Epithelial cell of prostate (primary cell): ENCODE measurements at regions not wholly inside any gene's neighbourhood (a gene's known extent, or its start where the extent isn't known, plus 50 kb on each side); places are given as distances from the start of the nearest gene placed in this dataset.

Experiments used
- DNase-seq: peaks from one replicate; pipeline ENCODE4 v3.0.0-alpha.2; 2011; ENCODE audit warnings: low read depth, low spot score
- H3K27ac ChIP-seq: fragments of 450-650 bp; 2 replicates; pipeline ENCODE4 v1.5.1; 2017; ENCODE audit warnings: mild to moderate bottlenecking

GRCh38 chr3:96169111-96169766, 645.2 kb upstream of the EPHA6 start:
- no peak overlapping the region for H3K27ac ChIP-seq
- DNase-seq = no peak

- DNase-seq = no peak
- H3K27ac ChIP-seq = no peak overlapping the region
Measured at GRCh38 chr3:96172917-96173316, 641.5 kb upstream of the EPHA6 start.

GRCh38 chr3:96175500-96175899, 638.9 kb upstream of the EPHA6 start:
- DNase-seq = no peak
- H3K27ac ChIP-seq = no peak overlapping the region

GRCh38 chr3:96182756-96183155, 631.6 kb upstream of the EPHA6 start:
- peak; percentile 1 for DNase-seq
- H3K27ac ChIP-seq = no peak overlapping the region

- H3K27ac ChIP-seq = no peak overlapping the region
Measured at GRCh38 chr3:96183871-96184270, 630.5 kb upstream of the EPHA6 start.

GRCh38 chr3:96190024-96190616, 624.3 kb upstream of the EPHA6 start:
- no peak for DNase-seq
- H3K27ac ChIP-seq = no peak overlapping the region

More at GRCh38 chr3:96183871-96184270, 630.5 kb upstream of the EPHA6 start:
- no peak for DNase-seq

- H3K27ac ChIP-seq = no peak overlapping the region
- DNase-seq = no peak
Measured at GRCh38 chr3:96192966-96193550, 621.3 kb upstream of the EPHA6 start.

GRCh38 chr3:96200897-96201296, 613.5 kb upstream of the EPHA6 start:
- no peak for DNase-seq
- H3K27ac ChIP-seq = no peak overlapping the region

- DNase-seq = no peak
Measured at GRCh38 chr3:96201463-96201862, 612.9 kb upstream of the EPHA6 start.

GRCh38 chr3:96202181-96202580, 612.2 kb upstream of the EPHA6 start:
- no peak for DNase-seq
- H3K27ac ChIP-seq = no peak overlapping the region

More at GRCh38 chr3:96201463-96201862, 612.9 kb upstream of the EPHA6 start:
- no peak overlapping the region for H3K27ac ChIP-seq

GRCh38 chr3:96209699-96210098, 604.7 kb upstream of the EPHA6 start:
- DNase-seq = peak; percentile 68

GRCh38 chr3:96213393-96213792, 601.0 kb upstream of the EPHA6 start:
- no peak for DNase-seq
- H3K27ac ChIP-seq = no peak overlapping the region

More at GRCh38 chr3:96209699-96210098, 604.7 kb upstream of the EPHA6 start:
- peak overlapping the region; percentile 53 for H3K27ac ChIP-seq

- no peak for DNase-seq
- H3K27ac ChIP-seq = no peak overlapping the region
Measured at GRCh38 chr3:96214941-96215340, 599.5 kb upstream of the EPHA6 start.

GRCh38 chr3:96225494-96225893, 588.9 kb upstream of the EPHA6 start:
- H3K27ac ChIP-seq = no peak overlapping the region
- no peak for DNase-seq

GRCh38 chr3:96233679-96234078, 580.7 kb upstream of the EPHA6 start:
- H3K27ac ChIP-seq = no peak overlapping the region
- no peak for DNase-seq

GRCh38 chr3:96236522-96236921, 577.9 kb upstream of the EPHA6 start:
- DNase-seq = no peak
- no peak overlapping the region for H3K27ac ChIP-seq

GRCh38 chr3:96259299-96259698, 555.1 kb upstream of the EPHA6 start:
- DNase-seq = no peak
- no peak overlapping the region for H3K27ac ChIP-seq

GRCh38 chr3:96264701-96265100, 549.7 kb upstream of the EPHA6 start:
- peak; percentile 3 for DNase-seq

GRCh38 chr3:96266395-96267190, 547.8 kb upstream of the EPHA6 start:
- peak; percentile 66 for DNase-seq
- H3K27ac ChIP-seq = peak overlapping the region; percentile 84

More at GRCh38 chr3:96264701-96265100, 549.7 kb upstream of the EPHA6 start:
- peak overlapping the region; percentile 84 for H3K27ac ChIP-seq

- DNase-seq = no peak
- H3K27ac ChIP-seq = peak overlapping the region; percentile 84
Measured at GRCh38 chr3:96267577-96267976, 546.8 kb upstream of the EPHA6 start.

GRCh38 chr3:96294143-96294542, 520.3 kb upstream of the EPHA6 start:
- H3K27ac ChIP-seq = no peak overlapping the region
- DNase-seq = no peak
